GM18868 (cell line): ENCODE measurements at regions not wholly inside any gene's neighbourhood (a gene's known extent, or its start where the extent isn't known, plus 50 kb on each side); places are given as distances from the start of the nearest gene placed in this dataset.

ENCODE experiments used
- ATAC-seq: cut with Tn5 transposase; IDR thresholded peaks from one replicate; pipeline ENCODE4 v1.9.1; 2021; ENCODE audit warnings: mild to moderate bottlenecking, moderate library complexity; ENCODE audit not compliant: unreplicated experiment

GRCh38 chr10:128976856-128977255 is 490.2 kb upstream of the MGMT start:
- no peak for ATAC-seq

GRCh38 chr10:128978211-128978610 is 488.8 kb upstream of the MGMT start:
- no peak for ATAC-seq

GRCh38 chr10:128979405-128979804 is 487.6 kb upstream of the MGMT start:
- ATAC-seq = no peak

- no peak for ATAC-seq
Measured at GRCh38 chr10:128981251-128981650, 485.8 kb upstream of the MGMT start.

GRCh38 chr10:128981881-128982615 is 485.0 kb upstream of the MGMT start:
- no peak for ATAC-seq

GRCh38 chr10:128982616-128982915 is 484.5 kb upstream of the MGMT start:
- no peak for ATAC-seq

- no peak for ATAC-seq
Measured at GRCh38 chr10:128985036-128985435, 482.0 kb upstream of the MGMT start.

GRCh38 chr10:128990986-128991385 is 476.1 kb upstream of the MGMT start:
- ATAC-seq = no peak

- ATAC-seq = no peak
Measured at GRCh38 chr10:128992770-128993169, 474.3 kb upstream of the MGMT start.

GRCh38 chr10:128993443-128993842 is 473.6 kb upstream of the MGMT start:
- no peak for ATAC-seq

GRCh38 chr10:128993911-128994538 is 473.0 kb upstream of the MGMT start:
- ATAC-seq = no peak

- no peak for ATAC-seq
Measured at GRCh38 chr10:128994598-128995143, 472.4 kb upstream of the MGMT start.

GRCh38 chr10:128995676-128996075 is 471.4 kb upstream of the MGMT start:
- no peak for ATAC-seq

- no peak for ATAC-seq
Measured at GRCh38 chr10:128996092-128996491, 470.9 kb upstream of the MGMT start.

- no peak for ATAC-seq
Measured at GRCh38 chr10:128998101-128998805, 468.8 kb upstream of the MGMT start.

GRCh38 chr10:129004398-129004797 is 462.6 kb upstream of the MGMT start:
- ATAC-seq = no peak

- ATAC-seq = no peak
Measured at GRCh38 chr10:129005080-129005479, 462.0 kb upstream of the MGMT start.

GRCh38 chr10:129005804-129006203 is 461.2 kb upstream of the MGMT start:
- no peak for ATAC-seq

- ATAC-seq = no peak
Measured at GRCh38 chr10:129018511-129018910, 448.5 kb upstream of the MGMT start.

- ATAC-seq = no peak
Measured at GRCh38 chr10:129020651-129021330, 446.2 kb upstream of the MGMT start.

- no peak for ATAC-seq
Measured at GRCh38 chr10:129021594-129022304, 445.3 kb upstream of the MGMT start.
